ENCODE measurements at regions not wholly inside any gene's neighbourhood (a gene's known extent, or its start where the extent isn't known, plus 50 kb on each side); places are given as distances from the start of the nearest gene placed in this dataset.

- TF ChIP-seq ZFX (IDR thresholded peaks at IDR 0.05), result no peak
- TF ChIP-seq, protein P1, sequence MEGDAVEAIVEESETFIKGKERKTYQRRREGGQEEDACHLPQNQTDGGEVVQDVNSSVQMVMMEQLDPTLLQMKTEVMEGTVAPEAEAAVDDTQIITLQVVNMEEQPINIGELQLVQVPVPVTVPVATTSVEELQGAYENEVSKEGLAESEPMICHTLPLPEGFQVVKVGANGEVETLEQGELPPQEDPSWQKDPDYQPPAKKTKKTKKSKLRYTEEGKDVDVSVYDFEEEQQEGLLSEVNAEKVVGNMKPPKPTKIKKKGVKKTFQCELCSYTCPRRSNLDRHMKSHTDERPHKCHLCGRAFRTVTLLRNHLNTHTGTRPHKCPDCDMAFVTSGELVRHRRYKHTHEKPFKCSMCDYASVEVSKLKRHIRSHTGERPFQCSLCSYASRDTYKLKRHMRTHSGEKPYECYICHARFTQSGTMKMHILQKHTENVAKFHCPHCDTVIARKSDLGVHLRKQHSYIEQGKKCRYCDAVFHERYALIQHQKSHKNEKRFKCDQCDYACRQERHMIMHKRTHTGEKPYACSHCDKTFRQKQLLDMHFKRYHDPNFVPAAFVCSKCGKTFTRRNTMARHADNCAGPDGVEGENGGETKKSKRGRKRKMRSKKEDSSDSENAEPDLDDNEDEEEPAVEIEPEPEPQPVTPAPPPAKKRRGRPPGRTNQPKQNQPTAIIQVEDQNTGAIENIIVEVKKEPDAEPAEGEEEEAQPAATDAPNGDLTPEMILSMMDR (conservative IDR thresholded peaks at IDR 0.05), result no peak
- no peak overlapping the region for H3K27ac ChIP-seq
Measured at GRCh38 chr6:4348462-4349112, 213.2 kb upstream of the ECI2 start.

DNA sequence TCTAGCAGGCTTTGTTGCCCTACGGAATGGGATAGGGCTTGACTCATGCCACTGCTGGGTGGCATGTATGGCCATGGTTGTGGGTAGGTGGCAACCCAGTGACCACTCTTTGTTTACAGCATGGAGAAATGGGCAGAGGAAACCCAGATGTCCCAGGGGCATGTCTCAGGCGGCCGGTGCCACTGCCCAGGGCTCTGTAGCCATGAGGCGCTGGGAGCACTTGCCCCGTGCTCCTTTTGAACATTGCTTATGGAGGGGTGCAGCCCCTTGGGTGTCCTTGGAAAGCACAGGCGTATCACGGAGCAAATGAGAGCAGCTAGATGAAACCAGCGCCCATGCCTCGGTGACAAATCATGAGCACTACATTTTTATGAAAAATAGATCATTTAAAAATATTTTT lies 212.5 kb upstream of the ECI2 start:
- TF ChIP-seq ZFX (IDR thresholded peaks at IDR 0.05), result no peak
- TF ChIP-seq, protein P1 (conservative IDR thresholded peaks at IDR 0.05), result no peak

GRCh38 chr6:4346659-4347333 lies 211.4 kb upstream of the ECI2 start:
- no peak for TF ChIP-seq ZFX (IDR thresholded peaks at IDR 0.05)
- TF ChIP-seq, protein P1 (conservative IDR thresholded peaks at IDR 0.05), result no peak
- no peak overlapping the region for H3K27ac ChIP-seq

More for the DNA sequence above, 212.5 kb upstream of the ECI2 start:
- H3K27ac ChIP-seq, result no peak overlapping the region

DNA sequence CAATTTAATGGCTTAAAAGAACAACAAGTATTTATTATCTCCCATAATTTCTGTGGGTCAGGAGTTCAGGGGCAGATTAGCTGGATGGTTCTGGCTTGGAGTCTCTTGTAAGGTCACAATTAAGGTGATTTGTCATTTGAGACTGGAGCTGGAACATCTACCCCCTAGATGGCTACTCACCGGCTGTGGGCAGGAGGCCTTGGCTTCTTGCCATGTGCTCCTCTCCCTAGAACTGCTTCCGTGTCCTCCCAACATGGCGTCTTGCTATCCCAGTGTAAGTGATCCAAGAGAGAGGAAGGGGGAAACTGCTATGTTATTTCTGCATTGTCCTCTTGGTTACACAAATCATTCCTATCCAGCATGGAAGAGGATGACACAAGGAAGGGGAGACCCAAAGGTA lies 210.2 kb upstream of the ECI2 start:
- TF ChIP-seq, protein P1 (conservative IDR thresholded peaks at IDR 0.05), result no peak
- TF ChIP-seq ZFX (IDR thresholded peaks at IDR 0.05), result no peak
- no peak overlapping the region for H3K27ac ChIP-seq

GRCh38 chr6:4344317-4344899 lies 209.0 kb upstream of the ECI2 start:
- H3K27ac ChIP-seq, result no peak overlapping the region
- TF ChIP-seq, protein P1 (conservative IDR thresholded peaks at IDR 0.05), result no peak
- no peak for TF ChIP-seq ZFX (IDR thresholded peaks at IDR 0.05)

DNA sequence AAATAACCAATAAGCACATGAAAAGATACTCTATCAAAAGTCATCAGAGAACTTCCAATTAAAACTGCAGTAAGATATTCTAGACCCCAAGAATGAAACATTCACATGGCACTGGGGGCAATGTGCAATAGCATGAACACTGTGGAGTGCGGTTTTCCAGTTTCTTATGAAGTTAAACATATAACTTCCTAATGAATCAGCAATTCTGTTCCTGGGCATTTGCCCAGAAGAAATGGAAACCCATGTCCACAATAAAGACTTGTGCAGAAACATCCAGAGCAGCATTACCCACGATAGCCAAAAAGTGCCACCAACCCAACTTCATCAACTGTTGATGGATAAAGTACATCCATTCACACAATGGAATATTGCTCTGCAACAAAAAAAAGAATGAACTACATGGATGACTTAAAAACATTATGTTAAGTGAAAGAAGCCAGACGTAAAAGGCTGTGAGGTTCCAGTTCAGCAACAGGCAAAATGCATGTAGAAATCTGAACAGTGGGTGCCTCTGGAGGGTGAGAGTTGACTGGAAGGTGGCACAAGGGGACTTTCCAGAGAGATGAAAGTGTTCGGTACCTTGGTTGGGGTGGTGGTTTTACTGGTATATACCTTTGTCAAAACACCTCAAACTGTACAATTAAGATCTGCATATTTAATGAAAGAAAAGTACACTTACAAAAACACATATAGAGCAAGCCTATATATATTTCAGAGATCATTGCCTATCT lies 207.2 kb upstream of the ECI2 start:
- no peak overlapping the region for H3K27ac ChIP-seq
- TF ChIP-seq, protein P1 (conservative IDR thresholded peaks at IDR 0.05), result no peak
- no peak for TF ChIP-seq ZFX (IDR thresholded peaks at IDR 0.05)
